ENCODE measurements at regions not wholly inside any gene's neighbourhood (a gene's known extent, or its start where the extent isn't known, plus 50 kb on each side); places are given as distances from the start of the nearest gene placed in this dataset.

DNA sequence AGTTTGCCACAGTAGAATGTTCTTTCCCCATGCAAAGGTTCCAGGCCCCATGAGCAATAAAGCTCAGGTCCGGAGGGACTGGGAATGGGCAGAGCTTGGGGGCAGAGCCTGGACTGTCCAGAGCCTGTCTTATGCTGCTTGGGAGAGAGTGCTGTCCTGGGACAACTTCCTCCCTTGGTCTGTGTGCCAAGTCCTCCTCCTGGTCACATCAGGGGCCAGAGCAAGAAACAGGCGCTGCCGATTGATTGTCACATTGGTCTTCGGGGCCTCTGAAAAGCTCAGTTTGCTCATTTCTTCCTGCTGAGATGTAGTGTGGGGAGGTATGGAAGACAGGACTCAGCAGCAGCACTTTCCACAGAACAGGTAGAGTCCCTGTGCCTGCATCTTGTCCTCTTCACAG lies 54.0 kb upstream of the FCN1 start:
- Histone ChIP-seq H3K4me1 (no peaks in the 10 kb centered on the region), H3K4me3 (no peak overlapping the region), H3K27ac (no peak overlapping the region), H3K9me3 (no peaks in the 10 kb centered on the region), H3K4me2 (no peak overlapping the region)
- no peak for FAIRE-seq
- CTCF ChIA-PET, result no interaction called here
- no peak for DNase-seq (ENCODE audit: low read depth in 1 of 2, low spot score in 1 of 2)
- WGBS (ENCODE audit: missing lambda C conversion rate), result 54% methylated on average over 3 of the region's 4 CpGs
- POLR2A ChIA-PET, result no interaction called here
- ATAC-seq, result no peak; a peak in 1 of 6 replicates
- TF ChIP-seq, protein P1, sequence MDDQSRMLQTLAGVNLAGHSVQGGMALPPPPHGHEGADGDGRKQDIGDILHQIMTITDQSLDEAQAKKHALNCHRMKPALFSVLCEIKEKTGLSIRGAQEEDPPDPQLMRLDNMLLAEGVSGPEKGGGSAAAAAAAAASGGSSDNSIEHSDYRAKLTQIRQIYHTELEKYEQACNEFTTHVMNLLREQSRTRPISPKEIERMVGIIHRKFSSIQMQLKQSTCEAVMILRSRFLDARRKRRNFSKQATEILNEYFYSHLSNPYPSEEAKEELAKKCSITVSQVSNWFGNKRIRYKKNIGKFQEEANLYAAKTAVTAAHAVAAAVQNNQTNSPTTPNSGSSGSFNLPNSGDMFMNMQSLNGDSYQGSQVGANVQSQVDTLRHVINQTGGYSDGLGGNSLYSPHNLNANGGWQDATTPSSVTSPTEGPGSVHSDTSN (IDR thresholded peaks at IDR 0.05), result no peak
- TF ChIP-seq CEBPB (IDR thresholded peaks at IDR 0.05), result no peak
- no peak for TF ChIP-seq JUNB (IDR thresholded peaks at IDR 0.05)
- TF ChIP-seq MAFK (IDR thresholded peaks at IDR 0.05; ENCODE audit: partially characterized antibody), result no peak
- no peak for TF ChIP-seq RARB (CRISPR knock-in tag; IDR thresholded peaks at IDR 0.05)
- no peak for TF ChIP-seq EP300 (IDR thresholded peaks at IDR 0.05)

GRCh38 chr9:134972140-134972539 lies 54.4 kb upstream of the FCN1 start:
- ATAC-seq, result no peak
- Histone ChIP-seq H3K4me1 (no peaks in the 10 kb centered on the region), H3K4me3 (no peak overlapping the region), H3K4me2 (no peak overlapping the region), H3K27ac (no peak overlapping the region), H3K9me3 (no peaks in the 10 kb centered on the region)
- ChIA-PET CTCF (no interaction called here), POLR2A (no interaction called here)
- 25% methylated on average over 8 of the region's 9 CpGs for WGBS (ENCODE audit: missing lambda C conversion rate)
- TF ChIP-seq HEYL (CRISPR knock-in tag; IDR thresholded peaks at IDR 0.05), result no peak
- TF ChIP-seq HOXA7 (CRISPR knock-in tag; IDR thresholded peaks at IDR 0.05), result no peak
- no peak for TF ChIP-seq CEBPB (IDR thresholded peaks at IDR 0.05)
- no peak for TF ChIP-seq SREBF2 (IDR thresholded peaks at IDR 0.05)
- TF ChIP-seq FOSB (CRISPR knock-in tag; IDR thresholded peaks at IDR 0.05), result no peak
- TF ChIP-seq ATOH8 (CRISPR knock-in tag; IDR thresholded peaks at IDR 0.05; ENCODE audit: low read depth), result no peak
- TF ChIP-seq POLR2AphosphoS2 (conservative IDR thresholded peaks at IDR 0.05; ENCODE audit: low read length), result no peak
- FAIRE-seq, result no peak
- no peak for DNase-seq (ENCODE audit: low read depth in 1 of 2, low spot score in 1 of 2)

DNA sequence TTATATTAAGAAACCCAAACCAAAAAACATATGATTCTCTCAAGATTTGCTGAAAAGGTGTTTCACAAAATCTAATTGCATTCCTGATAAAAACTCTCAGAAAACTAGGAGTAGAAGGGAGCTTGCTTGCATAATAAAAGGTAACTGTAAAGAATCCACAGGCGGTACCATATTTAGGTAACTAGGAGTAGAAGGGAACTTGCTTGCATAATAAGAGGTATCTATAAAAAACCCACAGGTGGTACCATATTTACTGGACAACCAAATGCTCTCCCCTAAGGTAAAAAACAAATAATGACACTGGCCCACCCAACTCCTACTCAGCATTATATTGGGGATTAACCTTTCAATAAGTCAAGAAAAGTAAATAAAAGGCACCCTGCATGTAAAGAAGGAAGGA lies 57.5 kb upstream of the FCN1 start:
- FAIRE-seq, result no peak

More for the DNA sequence above, 57.5 kb upstream of the FCN1 start:
- no peak overlapping the region for H3K27ac ChIP-seq
- H3K4me3 ChIP-seq, result no peak overlapping the region
- ATAC-seq, result no peak
- ChIA-PET CTCF (no interaction called here), POLR2A (no interaction called here)
- WGBS (ENCODE audit: missing lambda C conversion rate), result 82% methylated on average over 1 of the region's 1 CpG
- no peaks in the 10 kb centered on the region for H3K4me1 ChIP-seq
- H3K4me2 ChIP-seq, result no peak overlapping the region
- no peak for TF ChIP-seq POLR2AphosphoS2 (conservative IDR thresholded peaks at IDR 0.05; ENCODE audit: low read length)
- TF ChIP-seq ZC3H11A (IDR thresholded peaks at IDR 0.05), result no peak
- TF ChIP-seq TFCP2L1 (CRISPR knock-in tag; IDR thresholded peaks at IDR 0.05), result no peak
- TF ChIP-seq MAX (IDR thresholded peaks at IDR 0.05), result no peak
- no peak for TF ChIP-seq FOSB (CRISPR knock-in tag; IDR thresholded peaks at IDR 0.05)
- TF ChIP-seq, protein P2, sequence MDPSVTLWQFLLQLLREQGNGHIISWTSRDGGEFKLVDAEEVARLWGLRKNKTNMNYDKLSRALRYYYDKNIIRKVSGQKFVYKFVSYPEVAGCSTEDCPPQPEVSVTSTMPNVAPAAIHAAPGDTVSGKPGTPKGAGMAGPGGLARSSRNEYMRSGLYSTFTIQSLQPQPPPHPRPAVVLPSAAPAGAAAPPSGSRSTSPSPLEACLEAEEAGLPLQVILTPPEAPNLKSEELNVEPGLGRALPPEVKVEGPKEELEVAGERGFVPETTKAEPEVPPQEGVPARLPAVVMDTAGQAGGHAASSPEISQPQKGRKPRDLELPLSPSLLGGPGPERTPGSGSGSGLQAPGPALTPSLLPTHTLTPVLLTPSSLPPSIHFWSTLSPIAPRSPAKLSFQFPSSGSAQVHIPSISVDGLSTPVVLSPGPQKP (IDR thresholded peaks at IDR 0.05; ENCODE audit: low read depth, low read length), result no peak
- TF ChIP-seq HEYL (CRISPR knock-in tag; IDR thresholded peaks at IDR 0.05), result no peak
- TF ChIP-seq JUNB (IDR thresholded peaks at IDR 0.05), result no peak
- no peak for TF ChIP-seq EHF (CRISPR knock-in tag; IDR thresholded peaks at IDR 0.05)
- TF ChIP-seq E2F6 (IDR thresholded peaks at IDR 0.05; ENCODE audit: borderline replicate concordance, low read depth), result no peak
- TF ChIP-seq SMC3 (IDR thresholded peaks at IDR 0.05), result no peak
- TF ChIP-seq GATA3 (IDR thresholded peaks at IDR 0.05; ENCODE audit: borderline replicate concordance), result no peak
- TF ChIP-seq CHD2 (IDR thresholded peaks at IDR 0.05; ENCODE audit: low read length, partially characterized antibody), result no peak
- TF ChIP-seq RCOR1 (IDR thresholded peaks at IDR 0.05; ENCODE audit: low read depth, low read length), result no peak
- TF ChIP-seq RFX5 (IDR thresholded peaks at IDR 0.05), result no peak
- no peak for TF ChIP-seq HOXB13 (CRISPR knock-in tag; IDR thresholded peaks at IDR 0.05; ENCODE audit: low read depth)
- no peak for TF ChIP-seq EP300 (IDR thresholded peaks at IDR 0.05)
- no peak for TF ChIP-seq ATOH8 (CRISPR knock-in tag; IDR thresholded peaks at IDR 0.05; ENCODE audit: low read depth)
- TF ChIP-seq ZFP36 (IDR thresholded peaks at IDR 0.05; ENCODE audit: borderline replicate concordance, partially characterized antibody), result no peak
- H3K9me3 ChIP-seq, result no peaks in the 10 kb centered on the region
- no peak for DNase-seq (ENCODE audit: low read depth in 1 of 2, low spot score in 1 of 2)

Data from A549 (cell line).